MM.1S (cell line): ENCODE measurements at regions not wholly inside any gene's neighbourhood (a gene's known extent, or its start where the extent isn't known, plus 50 kb on each side); places are given as distances from the start of the nearest gene placed in this dataset.

ENCODE experiments used
- DNase-seq: peaks from one replicate; pipeline ENCODE4 v3.0.0-alpha.2; 2015
- H2AFZ ChIP-seq: fragments of 300-600 bp; sonication (generic); 2 replicates; pipeline ENCODE4 v1.6.0; 2016; ENCODE audit warnings: antibody characterized with exemption, low read length
- H3F3A ChIP-seq: fragments of 300-600 bp; sonication (generic); 2 replicates; pipeline ENCODE4 v1.6.1; 2016; ENCODE audit warnings: mild to moderate bottlenecking, antibody characterized with exemption, low read length, moderate library complexity, mixed read lengths; ENCODE audit not compliant: insufficient read depth
- H3K27ac ChIP-seq: fragments of 300-600 bp; sonication (generic); 2 replicates; pipeline ENCODE4 v1.5.1; 2016; ENCODE audit warnings: mild to moderate bottlenecking, low read length
- H3K27me3 ChIP-seq: fragments of 300-600 bp; sonication (generic); replicated peaks from 2 replicates; pipeline ENCODE4 v1.6.0; 2016; ENCODE audit warnings: low read length; ENCODE audit not compliant: insufficient read depth
- H3K36me3 ChIP-seq: fragments of 300-600 bp; sonication (generic); replicated peaks from 2 replicates; pipeline ENCODE4 v1.6.1; 2016; ENCODE audit warnings: mild to moderate bottlenecking, low read length, mixed read lengths; ENCODE audit not compliant: insufficient read depth
- H3K4me1 ChIP-seq: fragments of 300-600 bp; sonication (generic); 2 replicates; pipeline ENCODE4 v1.6.1; 2016; ENCODE audit warnings: low read length, mixed read lengths
- H3K4me2 ChIP-seq: fragments of 300-600 bp; sonication (generic); 2 replicates; pipeline ENCODE4 v1.6.0; 2016; ENCODE audit warnings: low read depth, low read length
- H3K4me3 ChIP-seq: fragments of 300-600 bp; sonication (generic); 2 replicates; pipeline ENCODE4 v1.5.1; 2016; ENCODE audit warnings: low read length, mixed read lengths
- H3K79me2 ChIP-seq: fragments of 300-600 bp; sonication (generic); 2 replicates; pipeline ENCODE4 v1.6.1; 2016; ENCODE audit warnings: mixed run types, low read length, mixed read lengths
- H3K9ac ChIP-seq: fragments of 300-600 bp; sonication (generic); 2 replicates; pipeline ENCODE4 v1.6.1; 2016; ENCODE audit warnings: low read length, mixed read lengths
- H3K9me2 ChIP-seq: fragments of 300-600 bp; sonication (generic); replicated peaks from 2 replicates; pipeline ENCODE4 v1.6.1; 2016; ENCODE audit warnings: mild to moderate bottlenecking, low read length, mixed read lengths; ENCODE audit not compliant: insufficient read depth
- H3K9me3 ChIP-seq: fragments of 300-600 bp; sonication (generic); replicated peaks from 2 replicates; pipeline ENCODE4 v1.6.1; 2016; ENCODE audit warnings: mild to moderate bottlenecking, low read length, mixed read lengths; ENCODE audit not compliant: insufficient read depth
- H4K20me1 ChIP-seq: fragments of 300-600 bp; sonication (generic); 2 replicates; pipeline ENCODE4 v1.6.1; 2016; ENCODE audit warnings: mild to moderate bottlenecking, low read length, moderate library complexity, mixed read lengths; ENCODE audit not compliant: insufficient read depth
- CTCF ChIP-seq: fragments of 300-600 bp; sonication (generic); IDR thresholded peaks from 2 replicates; pipeline ENCODE4 v1.5.1; 2016; ENCODE audit warnings: antibody characterized with exemption, low read length, mixed read lengths
- EZH2 ChIP-seq: fragments of 300-600 bp; sonication (generic); optimal IDR thresholded peaks from 2 replicates; pipeline ENCODE3; 2017; ENCODE audit warnings: low read depth, mild to moderate bottlenecking, antibody characterized with exemption, low read length, mixed read lengths
- EZH2phosphoT487 ChIP-seq: fragments of 300-600 bp; sonication (generic); IDR thresholded peaks from 2 replicates; pipeline ENCODE4 v1.6.1; 2018; ENCODE audit warnings: antibody characterized with exemption, low read length

DNA sequence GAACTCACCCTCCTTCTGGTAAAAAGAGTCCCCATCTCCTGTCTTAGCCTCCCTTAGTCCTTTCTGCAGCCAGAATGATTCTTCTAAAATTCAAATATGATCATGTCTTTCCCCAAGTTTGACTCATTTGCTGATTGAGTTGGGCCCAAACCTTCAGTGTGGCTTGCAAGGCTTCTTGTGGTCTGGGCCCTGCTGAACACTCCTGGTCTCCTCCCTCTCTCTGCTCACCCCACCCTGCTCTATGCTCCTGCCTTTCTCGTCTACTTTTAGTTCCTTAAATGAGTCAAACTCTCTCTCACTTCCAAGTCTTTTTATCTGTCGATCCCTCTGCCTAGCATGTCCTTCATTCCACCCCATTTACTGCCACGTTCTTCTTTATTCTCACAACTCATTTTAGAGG is 72.6 kb downstream of the CCR1 start:
- no peak for DNase-seq
- H3K4me2 ChIP-seq: no peak overlapping the region

GRCh38 chr3:46133285-46133684 is 74.8 kb downstream of the CCR1 start:
- Histone ChIP-seq H3K27me3 (no peaks in the 10 kb centered on the region), H3K79me2 (no peaks in the 10 kb centered on the region), H3F3A (no peaks in the 10 kb centered on the region), H3K4me3 (no peak overlapping the region), H2AFZ (no peak overlapping the region), H3K9me3 (no peaks in the 10 kb centered on the region), H3K36me3 (no peaks in the 10 kb centered on the region), H3K27ac (no peak overlapping the region), H3K9me2 (no peaks in the 10 kb centered on the region), H4K20me1 (no peaks in the 10 kb centered on the region), H3K4me1 (no peaks in the 10 kb centered on the region), H3K9ac (no peak overlapping the region), H3K4me2 (no peak overlapping the region)
- DNase-seq: no peak
- no peak for TF ChIP-seq EZH2
- no peak for TF ChIP-seq CTCF
- no peak for TF ChIP-seq EZH2phosphoT487

More for the DNA sequence above, 72.6 kb downstream of the CCR1 start:
- H3K36me3 ChIP-seq: no peaks in the 10 kb centered on the region
- H3K27ac ChIP-seq: no peak overlapping the region
- no peaks in the 10 kb centered on the region for H3F3A ChIP-seq
- no peak overlapping the region for H3K9ac ChIP-seq
- H2AFZ ChIP-seq: no peak overlapping the region
- H3K79me2 ChIP-seq: no peaks in the 10 kb centered on the region
- H3K4me1 ChIP-seq: no peaks in the 10 kb centered on the region
- H4K20me1 ChIP-seq: no peaks in the 10 kb centered on the region
- H3K9me3 ChIP-seq: no peaks in the 10 kb centered on the region
- TF ChIP-seq CTCF (no peak), EZH2phosphoT487 (no peak), EZH2 (no peak)
- no peaks in the 10 kb centered on the region for H3K27me3 ChIP-seq
- no peak overlapping the region for H3K4me3 ChIP-seq
- H3K9me2 ChIP-seq: no peaks in the 10 kb centered on the region

GRCh38 chr3:46132565-46132964 is 75.5 kb downstream of the CCR1 start:
- no peaks in the 10 kb centered on the region for H3K4me1 ChIP-seq
- TF ChIP-seq EZH2: no peak
- no peak for TF ChIP-seq EZH2phosphoT487
- no peak for TF ChIP-seq CTCF
- no peak overlapping the region for H3K27ac ChIP-seq

More at GRCh38 chr3:46132565-46132964, 75.5 kb downstream of the CCR1 start:
- Histone ChIP-seq H3K4me3 (no peak overlapping the region), H3K4me2 (no peak overlapping the region), H4K20me1 (no peaks in the 10 kb centered on the region), H3K36me3 (no peaks in the 10 kb centered on the region), H3K9me3 (no peaks in the 10 kb centered on the region), H3F3A (no peaks in the 10 kb centered on the region), H3K27me3 (no peaks in the 10 kb centered on the region), H2AFZ (no peak overlapping the region), H3K79me2 (no peaks in the 10 kb centered on the region), H3K9ac (no peak overlapping the region), H3K9me2 (no peaks in the 10 kb centered on the region)
- no peak for DNase-seq
